ENCODE measurements at regions not wholly inside any gene's neighbourhood (a gene's known extent, or its start where the extent isn't known, plus 50 kb on each side); places are given as distances from the start of the nearest gene placed in this dataset.

- Histone ChIP-seq H3K9ac (ENCODE audit: extremely low read depth, low read length, poor library complexity, severe bottlenecking) (no peak overlapping the region), H3K36me3 (ENCODE audit: control insufficient read depth, insufficient read depth, low read length) (no peaks in the 10 kb centered on the region), H3K27ac (ENCODE audit: low read depth, low read length) (no peak overlapping the region), H3K4me1 (ENCODE audit: control insufficient read depth, insufficient read depth, low read length) (no peaks in the 10 kb centered on the region), H3K9me3 (ENCODE audit: control insufficient read depth, low read length) (peaks cover 20% of the 10 kb centered on the region), H3K4me3 (ENCODE audit: low read length) (no peak overlapping the region), H3K27me3 (ENCODE audit: control insufficient read depth, insufficient read depth, low read length, poor library complexity, severe bottlenecking) (no peaks in the 10 kb centered on the region)
- Mint-ChIP-seq H3K4me3 (no peak overlapping the region), H3K27ac (no peak overlapping the region), H3K4me1 (no peaks in the 10 kb centered on the region), H3K9me3 (peaks cover 28% of the 10 kb centered on the region), H3K27me3 (ENCODE audit: insufficient read depth) (no peaks in the 10 kb centered on the region), H3K36me3 (ENCODE audit: low read depth) (no peaks in the 10 kb centered on the region)
- no peak for TF ChIP-seq CTCF (conservative IDR thresholded peaks at IDR 0.05)
- 0% methylated on average over 1 of the region's 1 CpG for WGBS, 2 experiments (ENCODE audit: insufficient coverage in 1 of 2, insufficient read length in 1 of 2)
- no peak for DNase-seq
Observed at GRCh38 chr6:9553002-9553401, 861.9 kb downstream of the TFAP2A start.

DNA sequence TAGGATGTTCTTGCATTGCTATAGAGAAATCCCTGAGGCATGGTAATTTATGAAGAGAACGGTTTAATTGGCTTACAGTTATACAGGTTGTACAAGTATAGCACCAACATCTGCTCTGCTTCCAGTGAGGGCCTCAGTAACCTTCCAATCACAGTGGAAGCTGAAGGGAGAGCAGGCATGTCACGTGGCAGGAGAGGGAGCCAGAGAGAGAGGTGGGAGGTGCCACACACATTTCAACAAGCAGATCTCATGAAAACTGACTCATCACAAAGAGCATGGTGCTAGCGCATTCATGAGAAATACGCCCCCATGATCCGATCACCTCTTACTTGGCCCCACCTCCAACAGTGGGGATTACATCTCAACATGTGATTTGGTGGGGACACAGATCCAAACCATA, 871.2 kb downstream of the TFAP2A start:
- Mint-ChIP-seq H3K36me3 (ENCODE audit: low read depth) (no peaks in the 10 kb centered on the region), H3K27ac (no peak overlapping the region), H3K27me3 (ENCODE audit: insufficient read depth) (no peaks in the 10 kb centered on the region), H3K9me3 (no peaks in the 10 kb centered on the region), H3K4me1 (peaks cover 11% of the 10 kb centered on the region), H3K4me3 (no peak overlapping the region)
- Histone ChIP-seq H3K4me1 (ENCODE audit: control insufficient read depth, insufficient read depth, low read length) (no peaks in the 10 kb centered on the region), H3K27me3 (ENCODE audit: control insufficient read depth, insufficient read depth, low read length, poor library complexity, severe bottlenecking) (no peaks in the 10 kb centered on the region), H3K36me3 (ENCODE audit: control insufficient read depth, insufficient read depth, low read length) (no peaks in the 10 kb centered on the region), H3K27ac (ENCODE audit: low read depth, low read length) (no peak overlapping the region), H3K4me3 (ENCODE audit: low read length) (no peak overlapping the region), H3K9me3 (ENCODE audit: control insufficient read depth, low read length) (no peaks in the 10 kb centered on the region), H3K9ac (ENCODE audit: extremely low read depth, low read length, poor library complexity, severe bottlenecking) (no peak overlapping the region)
- DNase-seq = peak; percentile 48
- no peak for TF ChIP-seq CTCF (conservative IDR thresholded peaks at IDR 0.05)
- WGBS, 2 experiments (ENCODE audit: insufficient coverage in 1 of 2, insufficient read length in 1 of 2) = 83 to 100% methylated on average over 3 to 5 of the region's 5 CpGs

DNA sequence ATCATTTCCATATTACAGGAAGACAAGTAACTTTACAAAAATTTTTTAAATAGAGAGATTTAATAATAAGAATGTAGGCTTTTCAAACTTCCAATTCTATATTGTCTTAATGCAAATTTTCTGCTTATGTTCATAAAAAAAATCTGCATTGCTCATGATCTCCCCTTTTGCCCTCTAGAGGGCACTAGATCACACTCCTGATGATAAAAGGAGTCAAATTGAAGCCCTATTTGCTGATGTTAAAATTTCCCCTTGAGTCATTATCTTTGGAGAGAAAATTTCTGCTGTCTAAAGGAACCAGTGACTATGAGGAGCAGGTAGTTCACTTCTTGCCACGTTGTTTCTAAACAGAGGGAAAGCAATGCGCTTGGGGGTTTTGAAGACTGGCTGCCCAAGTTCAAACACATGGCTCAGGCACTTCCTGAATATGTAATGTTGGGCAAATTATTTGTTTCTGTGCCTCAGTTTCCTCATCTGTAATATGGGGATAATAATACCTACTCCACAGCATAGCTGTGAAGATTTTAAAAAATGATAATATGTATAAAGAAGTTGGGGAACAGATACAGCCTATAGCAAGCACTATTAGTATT, 874.2 kb downstream of the TFAP2A start:
- Mint-ChIP-seq H3K4me3 (no peak overlapping the region), H3K36me3 (ENCODE audit: low read depth) (no peaks in the 10 kb centered on the region), H3K4me1 (peaks cover 11% of the 10 kb centered on the region), H3K27ac (no peak overlapping the region), H3K9me3 (no peaks in the 10 kb centered on the region), H3K27me3 (ENCODE audit: insufficient read depth) (no peaks in the 10 kb centered on the region)
- Histone ChIP-seq H3K27me3 (ENCODE audit: control insufficient read depth, insufficient read depth, low read length, poor library complexity, severe bottlenecking) (no peaks in the 10 kb centered on the region), H3K9me3 (ENCODE audit: control insufficient read depth, low read length) (no peaks in the 10 kb centered on the region), H3K4me3 (ENCODE audit: low read length) (no peak overlapping the region), H3K27ac (ENCODE audit: low read depth, low read length) (no peak overlapping the region), H3K36me3 (ENCODE audit: control insufficient read depth, insufficient read depth, low read length) (no peaks in the 10 kb centered on the region), H3K4me1 (ENCODE audit: control insufficient read depth, insufficient read depth, low read length) (no peaks in the 10 kb centered on the region), H3K9ac (ENCODE audit: extremely low read depth, low read length, poor library complexity, severe bottlenecking) (no peak overlapping the region)
- no peak for DNase-seq
- 67 to 68% methylated on average over 2 of the region's 2 CpGs for WGBS, 2 experiments (ENCODE audit: insufficient coverage in 1 of 2, insufficient read length in 1 of 2)
- peak; percentile 90 for TF ChIP-seq CTCF (conservative IDR thresholded peaks at IDR 0.05)

Measured in endodermal cell (in vitro differentiated cells).